Large intestine (tissue), 3 donors: ENCODE measurements at regions not wholly inside any gene's neighbourhood (a gene's known extent, or its start where the extent isn't known, plus 50 kb on each side); places are given as distances from the start of the nearest gene placed in this dataset.

Experiments used
- DNase-seq, 2 donors: peaks; one replicate each; pipeline versions ENCODE4 v3.0.0 to v3.0.0-alpha.2; 2013
- H3K27ac ChIP-seq: one replicate; pipeline ENCODE4 v1.5.1; 2013; ENCODE audit warnings: low read length
- H3K27me3 ChIP-seq: 2 replicates; pipeline ENCODE4 v1.6.1; 2013; ENCODE audit warnings: low read length; ENCODE audit not compliant: control insufficient read depth, insufficient read depth
- H3K36me3 ChIP-seq: 2 replicates; pipeline ENCODE4 v1.6.1; 2013; ENCODE audit warnings: low read length; ENCODE audit not compliant: control insufficient read depth, insufficient read depth
- H3K4me1 ChIP-seq: one replicate; pipeline ENCODE4 v1.6.1; 2013; ENCODE audit warnings: low read length; ENCODE audit not compliant: control insufficient read depth, insufficient read depth
- H3K4me3 ChIP-seq: one replicate; pipeline ENCODE4 v1.5.1; 2013; ENCODE audit warnings: low read length
- H3K9me3 ChIP-seq: one replicate; pipeline ENCODE4 v1.6.1; 2013; ENCODE audit warnings: mild to moderate bottlenecking, low read depth, low read length, moderate library complexity; ENCODE audit not compliant: control insufficient read depth
- WGBS: methylation state at CpG from one replicate; pipeline ENCODE4 v1.1.5; 2013; ENCODE audit warnings: low lambda C conversion rate; ENCODE audit not compliant: insufficient coverage; 5-methylcytosine and 5-hydroxymethylcytosine counted together

DNA sequence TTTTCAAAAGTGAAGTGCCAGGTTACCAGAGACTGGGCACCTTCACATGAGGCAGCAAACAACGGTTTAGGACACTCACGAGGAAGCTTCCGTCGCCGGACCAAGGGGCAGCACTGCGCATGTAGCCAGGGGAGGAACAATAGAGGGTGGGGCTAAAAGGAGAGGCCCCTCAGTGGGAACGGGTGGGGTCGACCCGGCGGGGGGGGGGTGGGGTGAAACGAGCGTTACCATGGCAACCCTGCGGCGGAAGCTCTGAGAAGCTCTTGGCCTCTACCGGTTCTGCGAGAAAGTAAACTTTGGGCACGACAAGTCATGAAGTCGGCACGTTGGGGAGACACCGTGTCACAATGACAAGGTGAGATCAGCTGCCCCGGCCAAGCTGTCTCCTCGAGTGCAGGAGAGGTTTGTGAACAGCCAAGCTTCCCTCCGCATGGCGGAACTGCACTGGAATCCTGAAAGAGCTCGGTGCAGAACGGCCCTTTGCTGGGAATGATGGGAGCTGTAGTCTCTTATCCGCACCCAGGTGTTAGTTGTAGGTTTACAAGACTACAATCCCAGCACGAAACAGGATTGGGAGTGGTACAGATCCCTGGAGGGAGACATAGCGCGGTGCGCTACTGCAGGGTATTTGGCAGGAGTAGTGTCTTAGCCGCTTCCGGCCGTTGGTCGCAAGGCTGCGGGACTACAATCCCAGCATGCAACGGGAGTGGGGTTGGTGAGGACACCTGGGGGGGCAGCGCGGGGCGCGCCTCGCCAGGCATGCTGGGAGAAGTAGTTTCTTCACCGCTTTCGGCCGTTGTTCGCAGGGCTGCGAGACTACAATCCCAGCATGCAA lies 72.8 kb upstream of the ZNF722 start:
- H3K27ac ChIP-seq = no peak overlapping the region
- DNase-seq = peak; percentile 82 to 88

DNA sequence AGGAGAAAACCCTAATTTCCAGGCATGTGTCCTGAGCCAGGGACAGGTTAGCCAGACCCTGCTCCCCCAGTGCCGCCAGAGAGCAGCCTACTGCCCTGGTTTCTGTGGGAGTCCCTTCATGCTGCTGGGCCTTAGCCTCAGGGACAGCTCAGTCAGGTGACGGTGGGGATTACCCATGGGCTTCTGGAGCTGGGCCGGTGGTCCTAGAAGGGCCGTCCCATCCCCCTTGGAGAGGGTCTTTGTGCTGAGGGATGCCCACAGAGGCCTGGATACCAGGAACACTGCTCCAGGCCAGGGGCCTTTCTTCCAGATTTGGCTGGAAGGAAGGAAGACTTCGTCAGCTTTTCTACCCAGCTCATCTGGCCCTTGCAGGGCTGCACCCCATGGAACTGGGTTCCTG lies 71.4 kb upstream of the ZNF722 start:
- H3K4me1 ChIP-seq = no peaks in the 10 kb centered on the region
- no CpG with 5 or more reads among the region's 5 CpGs for WGBS
- no peaks in the 10 kb centered on the region for H3K27me3 ChIP-seq
- no peaks in the 10 kb centered on the region for H3K36me3 ChIP-seq
- H3K27ac ChIP-seq = no peak overlapping the region
- no peak overlapping the region for H3K4me3 ChIP-seq
- H3K9me3 ChIP-seq = peaks cover 44% of the 10 kb centered on the region
- no peak for DNase-seq

More for the DNA sequence above, 72.8 kb upstream of the ZNF722 start:
- no CpG with 5 or more reads among the region's 47 CpGs for WGBS
- peaks cover 30% of the 10 kb centered on the region for H3K9me3 ChIP-seq
- H3K27me3 ChIP-seq = no peaks in the 10 kb centered on the region
- H3K4me3 ChIP-seq = no peak overlapping the region
- H3K36me3 ChIP-seq = no peaks in the 10 kb centered on the region
- no peaks in the 10 kb centered on the region for H3K4me1 ChIP-seq

DNA sequence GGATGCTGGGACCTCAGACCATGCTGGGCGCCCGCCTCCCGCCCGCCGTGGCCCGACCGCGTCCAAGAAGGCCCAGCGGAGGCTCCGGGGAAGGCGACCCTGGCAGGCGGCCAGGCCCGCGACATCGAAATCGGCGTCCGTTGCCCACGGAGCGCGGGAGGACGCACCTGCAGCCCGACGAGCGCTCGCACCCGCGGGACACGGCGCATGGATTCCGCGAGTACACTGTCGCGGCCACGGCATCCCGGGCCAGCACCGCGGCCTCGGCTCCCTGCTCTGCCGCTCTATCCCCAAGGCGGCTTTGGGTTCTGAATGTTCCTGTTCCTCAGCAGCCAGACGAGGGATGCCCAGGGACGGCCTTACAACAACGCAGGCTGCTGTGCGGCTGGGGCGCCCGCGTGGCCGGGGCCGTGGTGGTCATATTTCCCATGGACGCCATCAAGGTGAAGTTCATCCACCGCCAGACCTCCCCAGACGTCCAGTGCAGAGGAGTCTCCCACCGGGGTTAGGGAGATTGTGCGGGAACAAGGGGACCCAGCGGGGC lies 67.5 kb upstream of the ZNF722 start:
- no peak overlapping the region for H3K4me3 ChIP-seq
- H3K27me3 ChIP-seq = no peaks in the 10 kb centered on the region
- WGBS = no CpG with 5 or more reads among the region's 56 CpGs
- H3K4me1 ChIP-seq = no peaks in the 10 kb centered on the region
- no peak for DNase-seq
- H3K27ac ChIP-seq = no peak overlapping the region
- no peaks in the 10 kb centered on the region for H3K36me3 ChIP-seq
- peaks cover 41% of the 10 kb centered on the region for H3K9me3 ChIP-seq

DNA sequence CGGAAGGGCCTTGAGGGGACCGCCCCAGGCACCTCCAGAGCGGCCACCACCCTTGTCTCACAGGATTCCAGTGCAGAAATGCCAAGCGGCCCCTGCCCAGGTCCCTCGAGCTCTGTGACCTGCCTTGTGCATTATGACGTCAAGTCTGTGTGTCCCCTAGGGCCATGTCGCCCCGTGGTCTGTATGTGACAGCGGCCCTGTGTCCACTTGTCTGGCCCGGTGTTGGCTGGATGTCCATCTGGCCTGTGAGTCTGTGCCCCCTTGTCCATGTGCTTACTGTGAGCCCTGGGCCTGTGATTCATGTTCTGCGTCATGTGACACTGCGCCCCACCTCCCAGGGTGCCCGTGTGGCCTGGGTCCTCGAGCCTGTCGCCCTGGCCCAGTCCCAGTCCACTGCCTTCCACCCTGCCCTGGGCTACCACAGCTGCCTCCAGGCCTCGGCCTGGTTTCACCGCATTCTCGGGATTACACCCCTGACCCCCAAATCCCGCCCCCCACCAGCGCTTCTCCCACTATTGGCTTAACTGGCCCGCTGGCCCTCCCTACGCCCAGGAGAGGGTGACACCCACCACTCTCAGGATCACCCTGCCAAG lies 66.6 kb upstream of the ZNF722 start:
- no peak overlapping the region for H3K4me3 ChIP-seq
- no peaks in the 10 kb centered on the region for H3K36me3 ChIP-seq
- no peak overlapping the region for H3K27ac ChIP-seq
- DNase-seq = no peak
- H3K27me3 ChIP-seq = no peaks in the 10 kb centered on the region
- H3K9me3 ChIP-seq = peaks cover 32% of the 10 kb centered on the region
- WGBS = no CpG with 5 or more reads among the region's 22 CpGs
- no peaks in the 10 kb centered on the region for H3K4me1 ChIP-seq
